AG10803 (cell line): ENCODE measurements at regions not wholly inside any gene's neighbourhood (a gene's known extent, or its start where the extent isn't known, plus 50 kb on each side); places are given as distances from the start of the nearest gene placed in this dataset.

Source experiments
- DNase-seq: peaks from one replicate; pipeline ENCODE4 v3.0.0; 2010; ENCODE audit warnings: low read depth
- H3K4me3 ChIP-seq: 2 replicates; pipeline ENCODE4 v1.5.1; 2011; ENCODE audit warnings: mild to moderate bottlenecking, low read length, control low read depth
- CTCF ChIP-seq: conservative IDR thresholded peaks from 2 replicates; pipeline ENCODE4 v1.5.1; 2011; ENCODE audit warnings: mild to moderate bottlenecking, low read length, control low read depth, inconsistent platforms

- DNase-seq = no peak
- no peak overlapping the region for H3K4me3 ChIP-seq
- no peak for TF ChIP-seq CTCF
These were observed 149.0 kb downstream of the GLI2 start for GRCh38 chr2:120884472-120885290.

GRCh38 chr2:120885321-120885720 is 149.7 kb downstream of the GLI2 start:
- no peak overlapping the region for H3K4me3 ChIP-seq
- DNase-seq = no peak
- peak; percentile 14 for TF ChIP-seq CTCF

GRCh38 chr2:120885749-120886148 is 150.1 kb downstream of the GLI2 start:
- H3K4me3 ChIP-seq = no peak overlapping the region
- TF ChIP-seq CTCF = no peak
- no peak for DNase-seq

- no peak for TF ChIP-seq CTCF
- DNase-seq = no peak
- no peak overlapping the region for H3K4me3 ChIP-seq
These were observed 151.1 kb downstream of the GLI2 start for GRCh38 chr2:120886534-120887319.

- DNase-seq = no peak
- TF ChIP-seq CTCF = no peak
These were observed 151.6 kb downstream of the GLI2 start for GRCh38 chr2:120887320-120887697.

GRCh38 chr2:120887741-120888231 is 152.1 kb downstream of the GLI2 start:
- DNase-seq = no peak
- TF ChIP-seq CTCF = no peak
- no peak overlapping the region for H3K4me3 ChIP-seq

More at GRCh38 chr2:120887320-120887697, 151.6 kb downstream of the GLI2 start:
- no peak overlapping the region for H3K4me3 ChIP-seq

GRCh38 chr2:120888851-120889250 is 153.2 kb downstream of the GLI2 start:
- TF ChIP-seq CTCF = no peak
- DNase-seq = no peak
- no peak overlapping the region for H3K4me3 ChIP-seq
